NCI-H1694 treated with DMSO at 0.1 percent for 48 hours (cell line): ENCODE measurements at regions not wholly inside any gene's neighbourhood (a gene's known extent, or its start where the extent isn't known, plus 50 kb on each side); places are given as distances from the start of the nearest gene placed in this dataset.

ENCODE experiments used
- DNase-seq: peaks from one replicate; lab custom pipeline; 2025; lab: John Stamatoyannopoulos, UW

- DNase-seq, result no peak
These were observed 650.4 kb downstream of the LTN1 start for GRCh38 chr21:28342212-28342810.

DNA sequence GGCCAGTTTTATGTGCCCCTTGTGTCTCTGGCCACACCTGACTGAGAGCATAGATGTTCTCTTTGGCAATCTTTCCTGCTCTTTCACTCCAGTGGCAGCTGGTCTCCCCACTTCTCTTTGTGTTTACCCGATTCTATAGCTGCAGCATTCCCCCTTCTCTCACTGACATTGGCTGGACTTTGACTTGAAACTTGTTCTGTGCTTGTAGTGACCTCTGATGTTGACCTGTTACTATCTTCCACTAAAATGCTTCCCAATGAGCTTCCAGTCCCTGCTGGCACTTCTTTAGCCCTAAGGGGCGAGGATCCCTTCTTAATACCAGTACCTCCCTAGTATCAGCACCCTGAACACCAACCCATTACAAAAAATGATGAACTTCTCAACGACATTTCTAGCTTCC, 653.3 kb downstream of the LTN1 start:
- DNase-seq, result no peak

DNA sequence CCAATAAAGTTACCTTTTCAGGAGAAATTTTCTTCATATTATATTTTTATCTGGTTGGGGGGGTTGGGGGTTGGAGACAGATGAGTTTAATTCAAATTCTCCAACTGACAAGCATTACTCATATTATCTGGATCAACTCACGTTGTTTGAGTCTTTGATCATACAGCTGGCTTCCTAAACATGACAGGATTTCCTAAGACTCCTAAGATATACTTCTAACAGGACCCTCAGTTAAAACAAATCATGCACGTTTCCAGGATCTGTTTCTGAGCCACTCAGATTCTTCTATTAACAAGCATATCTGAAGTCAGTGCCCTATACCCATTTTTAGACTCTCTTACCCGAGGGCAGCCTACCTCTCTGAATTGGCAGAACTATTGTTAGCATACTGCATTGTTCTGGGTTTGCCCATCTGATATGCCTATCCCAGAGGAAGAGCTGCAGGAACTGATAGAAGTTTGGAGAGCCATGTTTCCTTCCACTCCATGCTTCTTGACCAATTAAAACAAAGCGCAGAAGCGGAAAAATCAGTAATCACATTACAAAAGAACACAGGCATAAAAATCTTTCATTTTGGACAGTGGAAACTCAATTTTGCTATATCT, 653.9 kb downstream of the LTN1 start:
- no peak for DNase-seq

- DNase-seq, result no peak
These were observed 655.4 kb downstream of the LTN1 start for GRCh38 chr21:28337315-28337714.

DNA sequence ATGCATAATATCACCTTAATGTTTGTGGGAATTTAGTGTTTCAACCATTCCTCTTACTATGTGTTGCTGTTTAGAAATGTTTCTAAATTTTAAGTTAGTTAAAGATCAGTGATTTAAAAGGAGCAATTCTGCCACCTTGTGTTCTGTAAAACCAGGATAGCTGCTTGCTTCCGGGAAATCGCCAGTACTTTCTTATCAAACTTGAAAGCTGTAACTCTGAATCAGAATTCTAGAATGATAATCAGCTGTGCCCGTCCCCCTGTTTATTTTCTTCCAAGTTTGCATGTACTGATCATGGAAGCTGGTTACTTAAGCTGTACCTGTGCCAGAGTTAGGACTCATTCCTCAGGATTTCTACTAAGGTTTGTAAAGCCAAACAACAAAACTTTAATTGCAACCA, 656.4 kb downstream of the LTN1 start:
- DNase-seq, result no peak

GRCh38 chr21:28334407-28334806, 658.3 kb downstream of the LTN1 start:
- no peak for DNase-seq

DNA sequence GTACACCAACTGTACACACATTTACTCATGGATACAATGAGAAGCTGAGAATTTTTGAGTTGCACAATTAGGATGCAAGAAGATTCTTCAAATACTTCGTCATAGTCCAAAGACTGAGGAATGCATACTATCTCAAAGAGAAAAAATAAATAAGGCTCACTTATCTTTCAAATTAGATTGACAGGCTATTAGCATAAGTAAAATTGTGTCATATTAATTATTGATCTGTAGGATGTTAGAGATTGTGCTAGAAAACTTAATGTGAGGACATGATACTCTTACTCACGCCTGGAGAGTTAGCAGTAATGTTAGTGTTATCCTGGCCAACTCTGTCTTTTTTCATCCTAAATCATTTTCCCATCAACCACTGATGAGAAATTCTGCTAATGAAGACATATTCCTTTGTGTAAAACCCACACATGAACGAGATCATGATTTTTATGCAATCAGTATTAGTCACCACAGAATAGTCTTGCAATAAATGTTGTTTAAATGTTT, 659.0 kb downstream of the LTN1 start:
- DNase-seq, result no peak

DNA sequence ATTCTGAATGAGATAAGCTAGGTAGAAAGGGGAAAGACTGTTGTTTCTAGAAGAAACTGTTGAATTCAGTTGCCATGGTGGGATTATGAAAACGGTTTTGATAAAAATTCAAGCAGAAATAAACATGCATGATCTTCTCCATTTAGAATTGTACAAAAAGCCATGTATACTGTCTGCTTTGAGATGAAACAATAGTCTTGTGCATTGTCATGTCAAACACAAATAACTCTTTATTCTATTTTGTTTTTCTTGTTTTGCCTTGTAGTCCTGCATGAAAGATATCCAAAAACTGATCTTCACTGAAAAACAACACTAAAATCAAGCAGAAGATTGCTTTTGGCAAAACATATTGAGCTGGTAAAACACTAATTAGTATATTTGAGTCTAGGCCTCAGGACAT, 659.9 kb downstream of the LTN1 start:
- DNase-seq, result no peak

GRCh38 chr21:28325618-28326017, 667.1 kb downstream of the LTN1 start:
- no peak for DNase-seq

DNA sequence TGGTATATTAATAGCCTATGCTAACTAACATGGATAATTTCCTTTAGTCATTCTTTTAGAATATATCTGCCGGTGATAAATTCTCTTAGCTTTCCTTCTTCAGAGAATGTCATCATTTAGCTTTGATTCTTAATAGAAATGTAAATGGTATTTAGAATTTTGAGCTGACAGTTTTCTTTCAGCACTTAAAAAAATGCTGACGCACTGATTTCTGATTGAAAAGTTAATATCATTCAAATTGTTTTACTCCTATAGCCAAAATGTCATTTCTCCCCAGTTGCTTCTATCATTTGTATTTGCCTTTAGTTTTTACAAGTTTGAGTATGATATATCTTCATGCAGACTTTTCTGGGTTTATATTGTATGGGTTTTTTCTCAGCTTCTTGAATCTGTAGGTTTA, 668.0 kb downstream of the LTN1 start:
- DNase-seq, result no peak

DNA sequence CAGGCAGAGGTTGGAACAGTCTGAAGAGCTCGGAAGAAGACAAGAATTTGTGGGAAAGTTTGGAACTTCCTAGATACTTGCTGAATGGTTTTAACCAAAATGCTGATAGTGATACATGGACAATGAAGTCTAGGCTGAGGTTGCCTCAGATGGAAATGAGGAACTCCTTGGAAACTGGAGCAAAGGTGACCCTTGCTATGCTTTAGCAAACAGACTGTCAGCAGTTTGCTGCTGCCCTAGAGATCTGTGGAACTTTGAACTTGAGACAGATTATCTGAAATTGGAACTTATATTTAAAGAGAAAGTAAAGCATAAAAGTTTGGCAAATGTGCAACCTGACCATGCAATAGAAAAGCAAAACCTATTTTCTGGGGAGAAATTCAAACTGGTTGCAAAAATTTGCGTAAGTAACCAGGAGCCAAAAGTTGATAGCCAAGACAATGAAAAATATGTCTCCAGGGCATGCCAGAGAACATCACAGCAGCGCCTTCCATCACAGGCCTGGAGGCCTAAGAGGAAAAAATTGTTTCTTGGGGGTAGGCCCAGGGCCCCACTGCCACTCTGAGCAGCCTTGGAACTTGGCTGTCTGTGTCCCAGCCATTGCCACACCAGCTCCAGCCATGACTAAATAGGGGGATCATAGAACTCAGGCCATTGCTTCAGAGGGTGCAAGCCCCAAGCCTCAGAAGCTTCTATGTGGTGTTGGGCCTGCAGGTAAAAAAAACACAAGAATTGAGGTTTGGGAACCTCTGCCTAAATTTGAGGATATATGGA, 675.3 kb downstream of the LTN1 start:
- DNase-seq, result no peak

DNA sequence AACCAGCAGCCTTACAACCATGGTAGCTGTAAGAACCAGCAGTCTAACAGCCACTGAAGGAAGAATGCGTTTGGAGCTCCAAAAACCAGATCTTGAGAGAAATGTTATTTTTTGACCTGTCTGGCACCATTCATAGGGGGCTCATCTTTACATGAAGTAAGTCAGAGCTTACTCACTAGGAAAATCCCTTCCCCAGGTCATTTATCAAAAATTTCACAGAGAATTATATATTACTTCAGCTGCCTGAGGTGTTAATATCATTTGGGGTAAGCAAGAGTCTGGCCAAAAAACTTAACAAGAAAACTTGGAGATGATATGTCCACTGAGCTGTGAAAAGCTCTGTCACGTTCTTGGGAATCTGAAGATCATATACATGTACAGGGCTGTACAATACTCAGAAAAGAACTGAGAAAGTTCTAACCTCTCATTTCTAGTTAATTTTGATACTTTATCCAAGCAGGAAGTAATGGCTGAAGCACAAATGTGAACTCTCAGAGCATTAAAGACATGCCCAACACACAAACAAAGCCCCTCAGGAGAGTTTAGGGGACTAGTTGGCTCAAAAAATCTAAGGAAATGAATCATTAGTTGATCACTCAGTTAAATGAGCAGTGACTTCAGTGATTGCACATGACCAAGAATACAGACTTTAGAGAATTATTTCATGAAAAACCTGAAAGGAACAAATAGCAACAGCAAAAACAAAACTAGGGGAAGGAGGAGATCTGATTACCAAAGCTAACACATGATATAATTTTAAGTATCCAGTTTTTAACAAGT, 681.1 kb downstream of the LTN1 start:
- no peak for DNase-seq

GRCh38 chr21:28310711-28311110, 682.0 kb downstream of the LTN1 start:
- DNase-seq, result no peak

- DNase-seq, result no peak
These were observed 682.4 kb downstream of the LTN1 start for GRCh38 chr21:28310171-28310685.

- no peak for DNase-seq
These were observed 683.1 kb downstream of the LTN1 start for GRCh38 chr21:28309596-28309995.

GRCh38 chr21:28308516-28308915, 684.2 kb downstream of the LTN1 start:
- DNase-seq, result no peak

GRCh38 chr21:28299946-28300345, 692.7 kb downstream of the LTN1 start:
- no peak for DNase-seq

DNA sequence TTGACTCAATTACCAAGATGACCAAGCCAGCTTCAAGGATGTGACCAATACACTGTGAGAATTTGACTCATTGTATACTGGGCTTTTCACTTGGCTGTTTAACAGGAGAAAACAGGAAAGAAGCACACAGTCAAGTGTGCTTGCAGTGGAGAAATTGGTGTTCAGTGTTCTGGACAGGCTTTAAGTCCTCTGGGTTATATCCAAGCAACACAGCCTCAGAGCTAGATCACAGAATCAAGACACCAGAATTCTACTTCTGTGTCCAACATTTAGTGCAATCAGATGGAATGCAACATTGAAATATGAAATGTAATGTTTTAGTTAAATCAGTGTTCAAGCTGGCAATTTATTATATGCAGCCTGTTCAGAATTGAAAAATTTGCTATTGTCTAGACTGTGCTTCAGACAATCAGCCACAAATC, 694.4 kb downstream of the LTN1 start:
- DNase-seq, result no peak

- DNase-seq, result no peak
These were observed 698.6 kb downstream of the LTN1 start for GRCh38 chr21:28294051-28294450.

DNA sequence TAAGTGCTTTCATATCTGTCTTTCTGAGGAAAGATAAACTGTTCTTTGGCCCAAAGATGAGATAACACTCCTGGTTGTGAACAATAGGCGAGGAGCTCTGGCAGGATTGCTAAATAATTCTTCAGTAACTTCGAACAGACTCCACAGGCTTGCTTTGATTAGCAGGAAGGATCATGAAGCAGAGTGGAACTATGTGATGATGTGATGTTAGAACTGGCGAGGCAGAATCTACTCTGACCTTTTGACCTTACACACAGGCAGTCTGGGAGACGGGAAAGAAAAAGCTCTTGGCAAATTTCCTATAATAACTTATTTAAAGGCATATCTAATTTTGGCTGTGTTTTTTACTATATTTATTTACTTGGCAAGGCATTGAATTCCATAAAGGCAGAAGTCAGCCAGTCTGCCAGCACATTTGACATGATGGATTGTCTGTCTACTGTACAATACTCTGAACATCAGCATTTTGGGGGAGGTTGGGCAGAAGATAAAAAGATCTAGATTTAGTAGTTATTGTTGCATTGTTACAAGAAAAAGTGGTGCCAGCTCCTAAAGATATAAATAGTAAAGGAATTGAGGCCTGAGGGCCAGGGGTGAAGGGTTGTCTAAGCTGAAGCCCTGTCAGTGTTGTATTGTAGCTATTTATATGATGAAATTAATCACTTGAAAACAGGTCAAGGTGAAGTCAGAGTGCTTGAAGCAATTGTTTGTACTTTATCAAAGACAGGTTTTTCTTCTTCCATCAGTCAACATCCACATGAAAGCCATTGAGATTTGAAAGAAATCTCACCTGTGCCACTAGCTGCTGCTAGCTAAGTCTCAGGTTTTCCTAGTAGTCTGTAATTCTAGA, 708.8 kb downstream of the LTN1 start:
- no peak for DNase-seq

DNA sequence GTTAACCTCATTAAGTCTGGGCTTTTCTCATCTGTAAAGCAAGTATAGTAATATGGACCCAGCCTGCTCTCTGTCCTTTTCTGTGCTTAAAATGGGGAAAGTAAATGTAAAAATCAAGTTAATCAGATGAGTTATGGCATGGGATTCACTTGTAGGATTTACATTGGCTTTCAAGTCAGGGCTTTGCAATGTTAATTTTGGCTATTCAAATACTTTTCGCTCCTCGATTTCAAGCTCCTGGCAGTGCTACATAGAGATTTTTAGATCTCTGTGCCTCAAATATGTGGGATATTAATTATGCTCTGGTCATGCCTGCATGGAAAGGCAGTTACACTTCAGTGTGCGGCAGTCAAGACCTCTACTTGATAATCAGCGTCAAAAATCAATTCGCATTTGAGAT, 709.8 kb downstream of the LTN1 start:
- DNase-seq, result no peak
